HFFc6 (cell line): ENCODE measurements at regions not wholly inside any gene's neighbourhood (a gene's known extent, or its start where the extent isn't known, plus 50 kb on each side); places are given as distances from the start of the nearest gene placed in this dataset.

Experiments
- DNase-seq: peaks from one replicate; pipeline ENCODE4 v3.0.0-alpha.2; 2018
- H3K27ac Mint-ChIP-seq: 2 replicates; pipeline ENCODE4 v1.8.0; 2020; ENCODE audit warnings: mild to moderate bottlenecking, mixed read lengths
- H3K27me3 Mint-ChIP-seq: 2 replicates; pipeline ENCODE4 v1.8.0; 2021; ENCODE audit warnings: mild to moderate bottlenecking, moderate library complexity, mixed read lengths; ENCODE audit not compliant: insufficient read depth
- H3K36me3 Mint-ChIP-seq: 2 replicates; pipeline ENCODE4 v1.8.0; 2021; ENCODE audit warnings: low read depth, mixed read lengths
- H3K4me1 Mint-ChIP-seq: 2 replicates; pipeline ENCODE4 v1.8.0; 2020; ENCODE audit warnings: low read depth, mixed read lengths
- H3K4me3 Mint-ChIP-seq: 2 replicates; pipeline ENCODE4 v1.8.0; 2020; ENCODE audit warnings: mild to moderate bottlenecking, moderate library complexity, mixed read lengths
- H3K9me3 Mint-ChIP-seq: 2 replicates; pipeline ENCODE4 v1.8.0; 2020; ENCODE audit warnings: mild to moderate bottlenecking, mixed read lengths
- CTCF ChIP-seq: fragments of 200-600 bp; sonication (generic); IDR thresholded peaks from 2 replicates; pipeline ENCODE4 v1.5.0; 2021; ENCODE audit warnings: antibody characterized with exemption, mild to moderate bottlenecking

GRCh38 chr6:71153755-71154325 is 134.8 kb upstream of the OGFRL1 start:
- DNase-seq = no peak
- H3K4me1 Mint-ChIP-seq = no peaks in the 10 kb centered on the region
- no peaks in the 10 kb centered on the region for H3K9me3 Mint-ChIP-seq
- H3K27me3 Mint-ChIP-seq = peaks cover 9% of the 10 kb centered on the region
- no peak overlapping the region for H3K27ac Mint-ChIP-seq
- H3K4me3 Mint-ChIP-seq = no peak overlapping the region
- H3K36me3 Mint-ChIP-seq = no peaks in the 10 kb centered on the region
- no peak for TF ChIP-seq CTCF

- no peaks in the 10 kb centered on the region for H3K36me3 Mint-ChIP-seq
- no peak overlapping the region for H3K4me3 Mint-ChIP-seq
These were observed 131.3 kb upstream of the OGFRL1 start for GRCh38 chr6:71157345-71157744.

GRCh38 chr6:71164890-71165289 is 123.7 kb upstream of the OGFRL1 start:
- no peak for DNase-seq
- H3K27ac Mint-ChIP-seq = no peak overlapping the region
- H3K4me1 Mint-ChIP-seq = no peaks in the 10 kb centered on the region
- H3K27me3 Mint-ChIP-seq = peaks cover 12% of the 10 kb centered on the region
- no peak overlapping the region for H3K4me3 Mint-ChIP-seq
- H3K9me3 Mint-ChIP-seq = no peaks in the 10 kb centered on the region
- TF ChIP-seq CTCF = no peak
- no peaks in the 10 kb centered on the region for H3K36me3 Mint-ChIP-seq

More at GRCh38 chr6:71157345-71157744, 131.3 kb upstream of the OGFRL1 start:
- Mint-ChIP-seq H3K4me1 (no peaks in the 10 kb centered on the region), H3K27me3 (peaks cover 19% of the 10 kb centered on the region), H3K9me3 (no peaks in the 10 kb centered on the region), H3K27ac (no peak overlapping the region)
- TF ChIP-seq CTCF = no peak
- no peak for DNase-seq

- H3K9me3 Mint-ChIP-seq = no peaks in the 10 kb centered on the region
- H3K36me3 Mint-ChIP-seq = no peaks in the 10 kb centered on the region
- no peak for DNase-seq
These were observed 120.3 kb upstream of the OGFRL1 start for GRCh38 chr6:71168233-71168765.

GRCh38 chr6:71171497-71172070 is 117.0 kb upstream of the OGFRL1 start:
- no peak for TF ChIP-seq CTCF
- Mint-ChIP-seq H3K36me3 (no peaks in the 10 kb centered on the region), H3K4me1 (no peaks in the 10 kb centered on the region), H3K4me3 (no peak overlapping the region), H3K9me3 (no peaks in the 10 kb centered on the region), H3K27ac (no peak overlapping the region), H3K27me3 (peaks cover 1% of the 10 kb centered on the region; the same call in 1 of the 2 replicates)
- DNase-seq = no peak

More at GRCh38 chr6:71168233-71168765, 120.3 kb upstream of the OGFRL1 start:
- Mint-ChIP-seq H3K4me1 (no peaks in the 10 kb centered on the region), H3K27ac (no peak overlapping the region), H3K27me3 (peaks cover 1% of the 10 kb centered on the region; the same call in 1 of the 2 replicates), H3K4me3 (no peak overlapping the region)
- no peak for TF ChIP-seq CTCF
